Upper lobe of right lung (tissue), 1 donor: ENCODE measurements at regions not wholly inside any gene's neighbourhood (a gene's known extent, or its start where the extent isn't known, plus 50 kb on each side); places are given as distances from the start of the nearest gene placed in this dataset.

Source experiments
- ATAC-seq: fragments of 200-7000 bp; cut with Tn5 transposase; one replicate; pipeline ENCODE4 v1.9.1; 2020; ENCODE audit warnings: mild to moderate bottlenecking, moderate library complexity
- DNase-seq: peaks from one replicate; pipeline ENCODE4 v3.0.0-alpha.2; 2020
- H3K27ac ChIP-seq: fragments of 200-600 bp; one replicate; pipeline ENCODE4 v1.8.0; 2022
- H3K27me3 ChIP-seq: fragments of 200-600 bp; one replicate; pipeline ENCODE4 v1.8.0; 2022; ENCODE audit warnings: mild to moderate bottlenecking
- H3K36me3 ChIP-seq: fragments of 200-600 bp; one replicate; pipeline ENCODE4 v1.8.0; 2022
- H3K4me1 ChIP-seq: fragments of 200-600 bp; one replicate; pipeline ENCODE4 v1.8.0; 2022
- H3K4me3 ChIP-seq: fragments of 200-600 bp; one replicate; pipeline ENCODE4 v1.8.0; 2022; ENCODE audit warnings: mild to moderate bottlenecking
- H3K9me3 ChIP-seq: fragments of 200-600 bp; one replicate; pipeline ENCODE4 v1.8.0; 2022
- CTCF ChIP-seq: fragments of 200-600 bp; IDR thresholded peaks from one replicate; pipeline ENCODE4 v1.8.0; 2022; ENCODE audit warnings: antibody characterized with exemption
- intact Hi-C: fragments of 100-400 bp; cut with DNase I; formaldehyde crosslinking; loops from one replicate; pipeline ENCODE4 v1.11.0; 2022
- donor health status: DM: no; HTN: yes; CAD: no; lungs with severe emphysema.

- Histone ChIP-seq H3K27me3 (no peaks in the 10 kb centered on the region), H3K4me3 (no peak overlapping the region), H3K36me3 (no peaks in the 10 kb centered on the region), H3K9me3 (no peaks in the 10 kb centered on the region), H3K27ac (no peak overlapping the region), H3K4me1 (peaks cover under 1% of the 10 kb centered on the region)
- DNase-seq (no peak), ATAC-seq (no peak)
- intact Hi-C loops, result no loop called here
- TF ChIP-seq CTCF, result no peak
These were observed 253.7 kb downstream of the MSRB3 start for GRCh38 chr12:65532162-65532561.

DNA sequence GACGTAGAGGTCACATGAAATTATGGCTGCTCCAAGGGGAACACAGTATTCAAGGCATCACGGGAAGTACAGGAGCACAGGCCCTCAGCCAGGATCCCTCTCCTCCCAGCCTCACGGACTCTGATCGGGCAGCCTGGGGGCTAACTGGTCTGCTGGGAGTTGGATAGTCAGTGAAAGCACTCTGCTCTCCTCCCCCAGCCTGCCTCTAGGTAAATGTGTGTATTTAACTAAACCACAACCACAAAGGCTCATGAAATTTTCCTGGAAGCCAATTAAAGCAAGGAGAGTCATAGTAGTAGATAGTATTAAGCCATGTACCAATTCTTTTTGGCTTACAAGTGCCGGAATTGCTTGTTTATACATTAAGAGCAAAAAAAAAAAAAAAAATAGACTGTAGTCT is 254.3 kb downstream of the MSRB3 start:
- Histone ChIP-seq H3K9me3 (no peaks in the 10 kb centered on the region), H3K4me3 (no peak overlapping the region), H3K27me3 (no peaks in the 10 kb centered on the region), H3K36me3 (no peaks in the 10 kb centered on the region), H3K4me1 (peaks cover 3% of the 10 kb centered on the region), H3K27ac (no peak overlapping the region)
- intact Hi-C loops, result no loop called here
- ATAC-seq (no peak), DNase-seq (no peak)
- no peak for TF ChIP-seq CTCF

DNA sequence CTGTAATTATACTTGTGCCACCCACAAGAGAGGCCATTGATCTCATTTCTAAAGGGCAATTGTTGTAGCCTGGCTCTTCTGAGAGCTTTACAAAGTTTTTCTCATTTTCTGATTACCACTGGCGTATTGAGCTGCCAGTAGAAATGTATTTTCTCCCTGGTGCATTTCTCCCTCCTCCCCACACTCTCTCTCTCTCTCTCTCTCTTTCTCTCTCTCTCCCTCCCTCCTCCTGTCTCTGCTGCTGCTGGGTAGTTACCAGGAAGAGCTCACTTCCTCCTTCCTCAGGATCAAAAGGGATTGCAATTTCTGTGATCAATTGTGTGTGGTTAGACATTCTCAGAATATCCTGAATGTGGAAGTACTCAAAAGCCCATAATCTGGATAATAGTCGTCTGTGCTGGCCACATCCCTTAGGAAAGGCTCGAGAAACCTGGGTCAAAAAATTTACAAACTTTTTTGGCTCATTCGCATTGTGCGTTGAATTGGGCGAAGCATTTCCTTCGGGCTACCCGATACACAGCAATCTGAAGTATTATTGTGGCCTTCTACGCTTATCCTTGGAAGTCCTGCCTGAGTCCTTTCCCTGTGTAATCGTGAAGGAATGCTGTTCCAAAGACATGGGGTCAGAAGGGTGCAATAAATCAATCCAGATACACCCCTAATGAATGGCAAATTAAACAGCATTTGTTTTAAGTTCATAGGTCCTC is 254.8 kb downstream of the MSRB3 start:
- no peak for ATAC-seq
- Histone ChIP-seq H3K36me3 (no peaks in the 10 kb centered on the region), H3K9me3 (no peaks in the 10 kb centered on the region), H3K27me3 (no peaks in the 10 kb centered on the region), H3K4me3 (no peak overlapping the region), H3K27ac (no peak overlapping the region), H3K4me1 (peaks cover 3% of the 10 kb centered on the region)
- intact Hi-C loops, result no loop called here
- no peak for TF ChIP-seq CTCF
- no peak for DNase-seq

DNA sequence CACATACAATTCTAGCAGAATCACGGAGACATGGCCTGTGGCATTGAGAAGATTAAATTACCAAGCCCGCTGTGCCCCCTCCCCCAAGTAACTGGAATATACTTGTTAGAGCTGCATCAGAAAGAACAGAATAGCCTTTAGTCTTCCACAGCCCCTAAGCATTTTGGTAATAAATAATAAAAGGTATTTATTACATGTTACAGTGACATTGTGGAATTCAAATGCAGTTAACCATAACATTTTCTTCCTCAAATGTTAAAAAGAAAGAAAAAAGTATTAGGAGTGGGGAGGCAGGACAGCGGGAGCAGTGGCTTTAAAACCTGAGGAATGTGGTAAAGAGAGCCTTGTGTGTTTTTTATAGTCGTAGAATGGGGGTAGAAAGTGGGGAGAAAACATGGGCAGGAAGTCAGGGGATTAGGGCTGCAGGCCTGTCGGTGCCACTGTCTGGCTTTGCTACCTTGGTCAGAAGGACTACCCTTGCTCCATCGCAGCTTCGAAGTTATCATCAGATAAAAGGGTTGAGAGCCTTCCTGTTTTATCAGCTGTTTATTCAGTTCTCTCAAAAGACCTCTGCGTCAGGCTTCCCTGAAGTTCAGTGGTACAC is 255.9 kb downstream of the MSRB3 start:
- intact Hi-C loops, result no loop called here
- H3K36me3 ChIP-seq, result no peaks in the 10 kb centered on the region
- no peak overlapping the region for H3K27ac ChIP-seq
- no peaks in the 10 kb centered on the region for H3K27me3 ChIP-seq
- TF ChIP-seq CTCF, result no peak
- peaks cover 3% of the 10 kb centered on the region for H3K4me1 ChIP-seq
- ATAC-seq, result no peak
- DNase-seq, result no peak
- no peak overlapping the region for H3K4me3 ChIP-seq
- H3K9me3 ChIP-seq, result peaks cover 3% of the 10 kb centered on the region

DNA sequence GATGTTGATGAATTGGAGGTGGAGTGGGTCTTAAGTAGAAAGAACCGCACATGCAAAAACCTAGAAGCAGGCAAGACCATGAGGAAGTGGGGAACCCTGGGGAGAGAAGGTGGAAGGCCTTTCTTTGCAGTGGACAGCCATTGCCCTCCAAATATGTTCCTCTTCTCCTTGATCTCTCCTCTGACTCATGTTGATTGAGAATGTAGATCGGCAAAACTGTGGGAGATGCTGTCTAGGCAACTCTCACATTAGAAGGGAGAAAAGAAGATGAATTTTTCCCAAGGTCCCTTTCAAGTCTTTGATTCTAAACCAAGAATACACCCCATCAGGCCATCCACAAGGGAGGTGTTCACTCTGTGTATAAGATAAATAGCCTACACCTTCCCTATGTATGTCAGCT is 257.5 kb downstream of the MSRB3 start:
- DNase-seq (no peak), ATAC-seq (no peak)
- Histone ChIP-seq H3K4me1 (peaks cover 3% of the 10 kb centered on the region), H3K27me3 (no peaks in the 10 kb centered on the region), H3K4me3 (no peak overlapping the region), H3K36me3 (no peaks in the 10 kb centered on the region), H3K9me3 (peaks cover 19% of the 10 kb centered on the region), H3K27ac (no peak overlapping the region)
- intact Hi-C loops, result no loop called here
- no peak for TF ChIP-seq CTCF
